IMR-90 (cell line): ENCODE measurements at regions not wholly inside any gene's neighbourhood (a gene's known extent, or its start where the extent isn't known, plus 50 kb on each side); places are given as distances from the start of the nearest gene placed in this dataset.

Experiments used
- ATAC-seq: fragments of 200-7000 bp; cut with Tn5 transposase; 2 replicates; pipeline ENCODE4 v1.9.1; 2020; ENCODE audit warnings: low read depth, mild to moderate bottlenecking, moderate library complexity
- BruUV-seq: library from RNA; stranded (reverse); fragments of 400-500 nt; replicated peaks from 2 replicates; lab custom pipeline; 2021; lab: Mats Ljungman, UMichigan
- CTCF ChIA-PET: fragments of 300-600 bp; formaldehyde crosslinking; extraction: SDS; loops from one replicate; lab custom pipeline; 2021; ENCODE audit warnings: antibody characterized with exemption; lab: Yijun Ruan, JAX
- POLR2A ChIA-PET: fragments of 300-600 bp; sonication (Branson Sonifier 250); formaldehyde crosslinking; loops from one replicate; lab custom pipeline; 2022; ENCODE audit warnings: antibody characterized with exemption; ENCODE audit not compliant: unreplicated experiment; lab: Charles Lee
- DNase-seq: peaks from one replicate; pipeline ENCODE4 v3.0.0; 2013
- H2AFZ ChIP-seq: replicated peaks from 2 replicates; pipeline ENCODE3; 2013; ENCODE audit warnings: low read length, mild to moderate bottlenecking; ENCODE audit not compliant: poor library complexity
- H2AK5ac ChIP-seq: 2 replicates; pipeline ENCODE4 v1.6.1; 2013; ENCODE audit warnings: low read depth, low read length, inconsistent platforms
- H2AK9ac ChIP-seq: replicated peaks from 2 replicates; pipeline ENCODE3; 2013; ENCODE audit warnings: mild to moderate bottlenecking, low read depth, low read length, moderate library complexity; ENCODE audit not compliant: poor library complexity
- H2BK120ac ChIP-seq: 2 replicates; pipeline ENCODE4 v1.6.1; 2013; ENCODE audit warnings: low read depth, low read length, inconsistent platforms
- H2BK15ac ChIP-seq: 3 replicates; pipeline ENCODE4 v1.6.1; 2013; ENCODE audit warnings: low read depth, low read length, inconsistent platforms
- H2BK20ac ChIP-seq: 2 replicates; pipeline ENCODE4 v1.6.1; 2013; ENCODE audit warnings: low read depth, mild to moderate bottlenecking, inconsistent platforms, low read length, moderate library complexity
- H2BK5ac ChIP-seq: 2 replicates; pipeline ENCODE4 v1.6.1; 2013; ENCODE audit warnings: mild to moderate bottlenecking, low read depth, low read length, inconsistent platforms; ENCODE audit not compliant: poor library complexity, severe bottlenecking
- H3K14ac ChIP-seq: replicated peaks from 2 replicates; pipeline ENCODE4 v1.6.1; 2013; ENCODE audit warnings: low read depth, low read length, inconsistent platforms
- H3K18ac ChIP-seq: 2 replicates; pipeline ENCODE4 v1.6.1; 2013; ENCODE audit warnings: low read depth, low read length, control low read depth
- H3K23ac ChIP-seq: 2 replicates; pipeline ENCODE4 v1.6.1; 2013; ENCODE audit warnings: low read depth, low read length, inconsistent platforms
- H3K27ac ChIP-seq: 2 replicates; pipeline ENCODE4 v1.5.1; 2013; ENCODE audit warnings: mild to moderate bottlenecking, control low read depth, low read length; ENCODE audit not compliant: insufficient read depth
- H3K27me3 ChIP-seq: 2 replicates; pipeline ENCODE4 v1.6.1; 2013; ENCODE audit warnings: low read length; ENCODE audit not compliant: control insufficient read depth, insufficient read depth
- H3K36me3 ChIP-seq: 2 replicates; pipeline ENCODE4 v1.6.1; 2013; ENCODE audit warnings: low read length, mixed read lengths; ENCODE audit not compliant: control insufficient read depth, insufficient read depth
- H3K4ac ChIP-seq: 2 replicates; pipeline ENCODE4 v1.6.1; 2013; ENCODE audit warnings: low read depth, low read length, inconsistent platforms
- H3K4me1 ChIP-seq: 2 replicates; pipeline ENCODE4 v1.6.1; 2013; ENCODE audit warnings: low read length, mixed read lengths; ENCODE audit not compliant: control insufficient read depth, insufficient read depth
- H3K4me2 ChIP-seq: 2 replicates; pipeline ENCODE4 v1.6.1; 2013; ENCODE audit warnings: low read depth, mild to moderate bottlenecking, control low read depth, low read length, moderate library complexity
- H3K4me3 ChIP-seq: 2 replicates; pipeline ENCODE4 v1.5.1; 2013; ENCODE audit warnings: low read depth, mild to moderate bottlenecking, control low read depth, low read length, moderate library complexity; ENCODE audit not compliant: insufficient read depth
- H3K56ac ChIP-seq: 2 replicates; pipeline ENCODE4 v1.6.1; 2013; ENCODE audit warnings: low read length, inconsistent platforms; ENCODE audit not compliant: insufficient read depth; ENCODE audit errors: extremely low read depth
- H3K79me1 ChIP-seq, 2 experiments: 2 replicates each; pipeline ENCODE4 v1.6.1; 2013; ENCODE audit warnings: low read length in 2 of 2, inconsistent platforms in 1 of 2, low read depth in 1 of 2
- H3K9ac ChIP-seq: 2 replicates; pipeline ENCODE4 v1.6.1; 2013; ENCODE audit warnings: low read depth, low read length, control low read depth
- H3K9me1 ChIP-seq: 2 replicates; pipeline ENCODE4 v1.6.1; 2013; ENCODE audit warnings: low read length, inconsistent platforms; ENCODE audit not compliant: insufficient read depth
- H3K9me3 ChIP-seq: 2 replicates; pipeline ENCODE4 v1.6.1; 2013; ENCODE audit warnings: low read length; ENCODE audit not compliant: control insufficient read depth, insufficient read depth
- H4K20me1 ChIP-seq: 2 replicates; pipeline ENCODE4 v1.6.1; 2013; ENCODE audit warnings: low read length, inconsistent platforms; ENCODE audit not compliant: insufficient read depth
- H4K5ac ChIP-seq: 2 replicates; pipeline ENCODE4 v1.6.1; 2013; ENCODE audit warnings: mild to moderate bottlenecking, low read depth, low read length, control low read depth
- H4K8ac ChIP-seq, 2 experiments: 2 replicates each; pipeline ENCODE4 v1.6.1; 2013; ENCODE audit warnings: low read depth in 2 of 2, low read length in 2 of 2, control low read depth in 1 of 2, inconsistent platforms in 1 of 2
- H4K91ac ChIP-seq: 2 replicates; pipeline ENCODE4 v1.6.1; 2013; ENCODE audit warnings: low read depth, low read length, inconsistent platforms; ENCODE audit not compliant: insufficient read depth
- CEBPB ChIP-seq: IDR thresholded peaks from 2 replicates; pipeline ENCODE4 v1.6.1; 2012; ENCODE audit warnings: low read depth, low read length, improper control_type of control experiment
- ELK1 ChIP-seq: fragments of 150-350 bp; IDR thresholded peaks from 2 replicates; pipeline ENCODE4 v1.6.1; 2016; ENCODE audit warnings: low read depth, mild to moderate bottlenecking, low read length, moderate library complexity, borderline replicate concordance
- FOS ChIP-seq: fragments of 150-350 bp; IDR thresholded peaks from 2 replicates; pipeline ENCODE4 v1.6.1; 2016; ENCODE audit warnings: low read depth, low read length
- MAZ ChIP-seq: IDR thresholded peaks from 2 replicates; pipeline ENCODE4 v1.6.1; 2012; ENCODE audit warnings: low read depth, mild to moderate bottlenecking, low read length, improper control_type of control experiment, moderate library complexity, borderline replicate concordance
- MXI1 ChIP-seq: IDR thresholded peaks from 2 replicates; pipeline ENCODE4 v1.6.1; 2012; ENCODE audit warnings: low read depth, mild to moderate bottlenecking, low read length, moderate library complexity, borderline replicate concordance
- POLR2A ChIP-seq: IDR thresholded peaks from 2 replicates; pipeline ENCODE4 v1.6.1; 2012; ENCODE audit warnings: mild to moderate bottlenecking, low read depth, low read length
- SMC3 ChIP-seq: fragments of 150-350 bp; IDR thresholded peaks from 2 replicates; pipeline ENCODE4 v1.6.1; 2016; ENCODE audit warnings: low read depth, mild to moderate bottlenecking, antibody characterized with exemption, low read length, moderate library complexity
- WGBS, 2 experiments: methylation state at CpG; one replicate each; pipeline versions ENCODE4 v1.1.5 to v1.1.7; 2013; ENCODE audit warnings: missing lambda C conversion rate in 2 of 2; ENCODE audit not compliant: insufficient read length in 1 of 2; ENCODE audit errors: extremely low coverage in 2 of 2; 5-methylcytosine and 5-hydroxymethylcytosine counted together
- dilution Hi-C: fragments of 300-500 bp; cut with HindIII; formaldehyde crosslinking; loops from one replicate; pipeline ENCODE4 v1.14.3; 2018; ENCODE audit warnings: low sequenced_read_pairs; ENCODE audit not compliant: unreplicated experiment
- in situ Hi-C: fragments of 300-500 bp; cut with MboI; formaldehyde crosslinking; loops from 3 replicates; pipeline ENCODE4 v1.14.3; 2019; ENCODE audit warnings: low sequenced_read_pairs, inconsistent platforms, mixed read lengths
- intact Hi-C: fragments of 100-400 bp; cut with micrococcal nuclease; formaldehyde crosslinking; loops from 2 replicates; pipeline ENCODE4 v1.10.0; 2022

- H3K27me3 ChIP-seq = 0 out of 2 replicates have a peak, but pooled peaks cover 2% of the 10 kb centered on the region
- DNase-seq (no peak), ATAC-seq (no peak)
- no TSS peak for BruUV-seq
- H4K91ac ChIP-seq = no peak overlapping the region
- H4K20me1 ChIP-seq = no peaks in the 10 kb centered on the region
- H3K9ac ChIP-seq = no peak overlapping the region
- in situ Hi-C loops (loop anchor here (5.0 kb wide), 1 partner anchor 151 kb away; no protein-coding TSS in a partner anchor), dilution Hi-C loops (no loop called here), intact Hi-C loops (loop anchor here (5.0 kb wide), 1 partner anchor 156 kb away; no protein-coding TSS in a partner anchor)
- H3K9me3 ChIP-seq = no peaks in the 10 kb centered on the region
- no peak overlapping the region for H2BK15ac ChIP-seq
- H3K18ac ChIP-seq = no peak overlapping the region
- no peak for TF ChIP-seq FOS
- no peak for TF ChIP-seq POLR2A
- TF ChIP-seq MAZ = no peak
- TF ChIP-seq SMC3 = no peak
- no peak for TF ChIP-seq CEBPB
- TF ChIP-seq ELK1 = no peak
- no peak for TF ChIP-seq MXI1
- no peaks in the 10 kb centered on the region for H3K79me1 ChIP-seq
- no peak overlapping the region for H3K4ac ChIP-seq
- no peak overlapping the region for H2BK120ac ChIP-seq
- H2BK5ac ChIP-seq = no peak overlapping the region
- H3K4me3 ChIP-seq = no peak overlapping the region
- no peak overlapping the region for H2AK9ac ChIP-seq
- ChIA-PET POLR2A (no interaction called here), CTCF (interaction anchor here (1.1 to 1.5 kb wide), 2 partner anchors 12 to 13 kb away, joined by 4 to 5 read pairs; no protein-coding TSS in a partner anchor)
- no peak overlapping the region for H3K27ac ChIP-seq
- H2BK20ac ChIP-seq = no peak overlapping the region; the same call in 1 of the 2 replicates
- H2AFZ ChIP-seq = no peak overlapping the region
- H3K14ac ChIP-seq = no peak overlapping the region
- WGBS, 2 experiments = no CpG with 5 or more reads among the region's 1 CpG
- H4K5ac ChIP-seq = no peak overlapping the region
- no peak overlapping the region for H4K8ac ChIP-seq
- H3K9me1 ChIP-seq = no peaks in the 10 kb centered on the region; the same call in 1 of the 2 replicates
- no peak overlapping the region for H3K56ac ChIP-seq
- H3K4me1 ChIP-seq = peaks cover 8% of the 10 kb centered on the region
- no peaks in the 10 kb centered on the region for H3K36me3 ChIP-seq
- H2AK5ac ChIP-seq = peak overlapping the region; percentile 13; the same call in 1 of the 2 replicates
- H3K4me2 ChIP-seq = no peak overlapping the region
- no peak overlapping the region for H3K23ac ChIP-seq
These were observed 50.0 kb upstream of the LCTL start for GRCh38 chr15:66615846-66616245.
